ENCODE measurements at regions not wholly inside any gene's neighbourhood (a gene's known extent, or its start where the extent isn't known, plus 50 kb on each side); places are given as distances from the start of the nearest gene placed in this dataset.

DNA sequence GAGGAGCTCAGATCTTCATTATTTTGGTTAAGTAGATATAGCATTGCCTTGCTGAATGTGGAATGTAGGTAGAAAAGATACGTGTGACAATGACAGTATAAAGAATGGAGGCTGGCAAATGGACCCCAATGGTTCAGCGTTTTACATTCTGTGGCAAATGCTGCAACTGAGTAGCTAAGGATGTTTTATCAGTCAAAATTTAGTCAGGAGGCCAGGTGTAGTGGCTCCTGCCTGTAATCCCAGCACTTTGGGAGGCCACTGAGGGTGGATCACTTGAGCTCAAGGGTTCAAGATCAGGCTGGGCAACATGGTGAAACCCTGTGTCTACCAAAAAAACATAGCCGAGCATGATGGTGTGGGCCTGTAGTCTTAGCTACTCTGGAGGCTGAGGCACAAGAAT is 120.5 kb upstream of the GHITM start:
- TF ChIP-seq POLR2A (IDR thresholded peaks at IDR 0.05; ENCODE audit: low read depth, low read length) = no peak
- TF ChIP-seq POLR2AphosphoS5 (IDR thresholded peaks at IDR 0.05; ENCODE audit: low read depth, low read length) = no peak
- TF ChIP-seq TAF1 (IDR thresholded peaks at IDR 0.05; ENCODE audit: borderline replicate concordance, low read depth, low read length) = no peak
